Heart right ventricle (tissue), 16 donors: ENCODE measurements at regions not wholly inside any gene's neighbourhood (a gene's known extent, or its start where the extent isn't known, plus 50 kb on each side); places are given as distances from the start of the nearest gene placed in this dataset.
"Not testable (repeated sequence)": the region's sequence is repeated elsewhere in the genome, so short reads cannot be mapped to it uniquely, and the experiment has no call there.

Experiments used
- ATAC-seq, 8 donors: fragments of 200-7000 bp; cut with Tn5 transposase; one replicate each; pipeline ENCODE4 v1.9.1; 2020; ENCODE audit warnings: mild to moderate bottlenecking in 8 of 8, moderate library complexity in 8 of 8, moderate number of reproducible peaks in 1 of 8
- DNase-seq, 2 donors: peaks; one replicate each; pipeline ENCODE4 v3.0.0-alpha.2; 2020
- H3K27ac ChIP-seq, 10 donors: fragments of 200-600 bp; sonication (generic) in 2 of 10; one replicate each; pipeline versions ENCODE4 v1.5.0 to v1.8.0; 2020 to 2022; ENCODE audit warnings: mild to moderate bottlenecking in 3 of 10
- H3K27me3 ChIP-seq, 7 donors: fragments of 200-600 bp; one replicate each; pipeline ENCODE4 v1.8.0; 2021 to 2022; ENCODE audit warnings: mild to moderate bottlenecking in 2 of 7
- H3K36me3 ChIP-seq, 9 donors: fragments of 200-600 bp; sonication (generic) in 1 of 9; one replicate each; pipeline versions ENCODE4 v1.5.0 to v1.8.0; 2020 to 2022; ENCODE audit warnings: mild to moderate bottlenecking in 2 of 9
- H3K4me1 ChIP-seq, 9 donors: fragments of 200-600 bp; sonication (generic) in 1 of 9; one replicate each; pipeline versions ENCODE4 v1.5.0 to v1.8.0; 2020 to 2022; ENCODE audit warnings: mild to moderate bottlenecking in 4 of 9
- H3K4me3 ChIP-seq, 10 donors: fragments of 200-600 bp; sonication (generic) in 2 of 10; one replicate each; pipeline versions ENCODE4 v1.5.0 to v1.8.0; 2020 to 2022; ENCODE audit warnings: mild to moderate bottlenecking in 7 of 10, moderate library complexity in 2 of 10
- H3K9me3 ChIP-seq, 11 donors: fragments of 200-600 bp in 10 of 11; sonication (generic) in 2 of 11; one replicate each; pipeline versions ENCODE4 v1.5.0 to v1.8.0; 2013 to 2022; ENCODE audit warnings: mild to moderate bottlenecking in 2 of 11, control low read depth in 1 of 11, moderate library complexity in 1 of 11
- WGBS, 2 donors: extraction: QIAGEN DNeasy Blood & Tissue Kit; methylation state at CpG; one replicate each; pipeline ENCODE4 v1.1.7; 2013; ENCODE audit warnings: inconsistent platforms in 1 of 2; 5-methylcytosine and 5-hydroxymethylcytosine counted together
- intact Hi-C, 10 donors: fragments of 100-400 bp; cut with DNase I; formaldehyde crosslinking; loops; one replicate each; pipeline versions ENCODE4 v1.11.1 to v1.14.2; 2022
- TF ChIP-seq, protein P1 (sequence below), 9 donors: fragments of 200-600 bp; sonication (generic) in 2 of 9; IDR thresholded peaks; one replicate each; pipeline versions ENCODE4 v1.5.0 to v1.8.0; 2021 to 2022; ENCODE audit warnings: antibody characterized with exemption in 9 of 9, mild to moderate bottlenecking in 5 of 9, moderate library complexity in 1 of 9
- donor health status: Arrhythmogenic right ventricular cardiomyopathy.
- donor health status: ischemic (EF 13 %, LVEDD 7.1; RV severe dilation, severe dysfunction).
- donor health status: healthy with polysubstance abuse.
- donor health status: DM: no; HTN: yes; CAD: no.
- donor health status: DM: no; HTN: no; CAD: no.
- donor health status: ischemic (EF 25% LVEDD 6.9; RV normal size, moderate dysfunction).
- donor health status: ischemic (EF 25% LVEDD 5.7; RV mildly dilated, moderate dysfunction).
- donor health status: healthy.
- donor health status: DM: yes; HTN: yes; CAD: no.
- donor health status: Ischemic cardiomyopathy.
- donor health status: ischemic (EF 35%, LVEDD 5.7; RV mildly dilated, moderate dysfunction).
- donor health status: nonischemic (EF 11% LVEDD 7.7; RV severe dilation, severe dysfunction).
- donor health status: DM: yes; HTN: yes; CAD: no.
- donor health status: PGD.
- donor health status: ischemic (EF 29% LVEDD 5.4; RV normal size, mild dysfunction).
- donor health status: nonischemic (EF 23%, LVEDD 6.1; RV moderate dilation, normal function).

DNA sequence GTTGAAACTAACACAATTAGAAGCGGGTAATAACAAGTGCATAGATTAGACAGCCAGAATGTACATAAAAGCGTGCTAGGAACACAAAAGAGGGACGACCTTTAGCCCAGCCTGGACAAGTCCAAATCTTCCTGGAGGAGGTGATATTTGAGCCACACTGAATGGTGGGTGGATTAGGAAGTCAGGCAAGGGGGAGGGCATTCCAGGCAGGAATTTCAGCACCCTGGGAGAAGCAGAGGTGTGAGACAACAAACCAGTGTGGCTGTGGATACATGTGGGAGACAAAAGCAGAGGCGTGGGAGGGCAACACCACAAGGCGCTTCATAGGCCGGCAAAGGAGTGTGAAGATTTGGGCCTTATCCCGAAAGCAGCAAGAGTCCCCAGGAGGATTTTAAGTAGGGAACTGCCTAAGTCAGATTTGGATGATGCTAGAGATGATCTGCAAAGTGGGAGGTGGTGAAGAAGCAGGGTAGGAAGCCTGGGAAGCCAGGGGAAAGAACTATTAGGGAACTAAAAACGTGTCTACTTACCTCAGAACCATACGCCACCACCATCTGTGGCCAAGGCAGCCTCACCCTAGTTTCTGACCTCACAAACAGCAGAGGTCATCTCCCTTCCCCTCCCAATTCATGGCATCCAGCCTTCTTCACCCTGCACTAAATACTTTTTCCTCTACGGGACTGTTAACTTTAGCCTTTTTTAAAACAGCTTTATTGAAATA is 81.8 kb downstream of the GLUL start:
- DNase-seq (no peak), ATAC-seq (no peak)
- Histone ChIP-seq H3K27ac (no peak overlapping the region), H3K4me3 (no peak overlapping the region), H3K36me3 (no peaks in the 10 kb centered on the region), H3K9me3 (peaks cover 0 to 5% (median 0%) of the 10 kb centered on the region in 11 donors), H3K4me1 (peaks cover 0 to under 1% (median 0%) of the 10 kb centered on the region in 9 donors), H3K27me3 (no peaks in the 10 kb centered on the region)
- TF ChIP-seq, protein P1, sequence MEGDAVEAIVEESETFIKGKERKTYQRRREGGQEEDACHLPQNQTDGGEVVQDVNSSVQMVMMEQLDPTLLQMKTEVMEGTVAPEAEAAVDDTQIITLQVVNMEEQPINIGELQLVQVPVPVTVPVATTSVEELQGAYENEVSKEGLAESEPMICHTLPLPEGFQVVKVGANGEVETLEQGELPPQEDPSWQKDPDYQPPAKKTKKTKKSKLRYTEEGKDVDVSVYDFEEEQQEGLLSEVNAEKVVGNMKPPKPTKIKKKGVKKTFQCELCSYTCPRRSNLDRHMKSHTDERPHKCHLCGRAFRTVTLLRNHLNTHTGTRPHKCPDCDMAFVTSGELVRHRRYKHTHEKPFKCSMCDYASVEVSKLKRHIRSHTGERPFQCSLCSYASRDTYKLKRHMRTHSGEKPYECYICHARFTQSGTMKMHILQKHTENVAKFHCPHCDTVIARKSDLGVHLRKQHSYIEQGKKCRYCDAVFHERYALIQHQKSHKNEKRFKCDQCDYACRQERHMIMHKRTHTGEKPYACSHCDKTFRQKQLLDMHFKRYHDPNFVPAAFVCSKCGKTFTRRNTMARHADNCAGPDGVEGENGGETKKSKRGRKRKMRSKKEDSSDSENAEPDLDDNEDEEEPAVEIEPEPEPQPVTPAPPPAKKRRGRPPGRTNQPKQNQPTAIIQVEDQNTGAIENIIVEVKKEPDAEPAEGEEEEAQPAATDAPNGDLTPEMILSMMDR (IDR thresholded peaks at IDR 0.05): no peak
- 85% methylated on average over 10 of the region's 10 CpGs for WGBS, 2 donors
- intact Hi-C loops: loop anchor here in 4 of 10 donors (10.0 kb wide), 2 partner anchors 85 to 165 kb away; partner anchors contain the start of gene GLUL (in 3 of the 4)

DNA sequence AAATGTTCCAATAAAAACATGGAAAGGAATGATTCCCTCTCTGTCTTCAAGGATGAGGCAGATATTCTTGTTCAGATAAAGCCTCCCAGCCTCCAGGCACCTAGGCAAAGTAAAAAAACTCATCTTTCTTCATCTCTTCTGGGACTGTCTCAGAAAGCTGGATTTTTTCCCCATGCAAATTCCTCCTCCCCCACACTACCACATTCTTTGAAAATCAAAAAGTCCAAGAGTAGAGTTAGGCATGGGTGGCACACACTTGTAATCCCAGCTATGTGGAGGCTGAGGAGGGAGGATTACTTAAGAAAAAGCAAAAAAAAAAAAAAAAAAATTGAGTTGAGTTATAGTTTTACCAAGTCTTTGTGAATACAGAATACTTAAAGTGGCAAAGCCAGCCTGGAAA is 82.8 kb downstream of the GLUL start:
- intact Hi-C loops: loop anchor here in 3 of 10 donors (10.0 kb wide), 1 partner anchor 86 kb away; the partner anchor contains the start of gene GLUL (in 3 of the 3)
- ATAC-seq: no peak
- no peak overlapping the region for H3K27ac ChIP-seq
- H3K4me1 ChIP-seq: peaks cover 0 to 10% (median 0%) of the 10 kb centered on the region in 9 donors
- H3K27me3 ChIP-seq: no peaks in the 10 kb centered on the region
- H3K4me3 ChIP-seq: no peak overlapping the region
- TF ChIP-seq, protein P1 (IDR thresholded peaks at IDR 0.05): no peak
- DNase-seq: no peak
- H3K36me3 ChIP-seq: no peaks in the 10 kb centered on the region
- peaks cover 0 to 5% (median 0%) of the 10 kb centered on the region in 11 donors for H3K9me3 ChIP-seq

DNA sequence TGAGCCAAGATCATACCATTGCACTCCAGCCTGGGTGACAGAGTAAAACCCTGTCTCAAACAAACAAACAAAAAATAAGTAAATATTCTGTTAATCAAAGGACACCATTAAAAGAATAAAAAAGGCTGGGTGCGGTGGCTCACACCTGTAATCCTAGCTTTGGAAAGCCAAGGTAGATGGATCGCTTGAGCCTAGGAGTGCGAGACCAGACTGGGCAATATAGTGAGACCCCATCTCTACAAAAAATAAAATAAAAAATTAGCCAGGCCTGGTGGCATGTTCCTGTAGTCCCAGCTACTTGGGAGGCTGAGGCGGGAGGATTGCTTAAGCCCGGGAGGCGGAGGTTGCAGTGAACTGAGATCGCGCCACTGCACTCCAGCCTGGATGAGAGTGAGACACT is 84.1 kb downstream of the GLUL start:
- not testable (repeated sequence) for H3K9me3 ChIP-seq, H3K4me3 ChIP-seq, DNase-seq, ATAC-seq, H3K27ac ChIP-seq, H3K36me3 ChIP-seq, H3K27me3 ChIP-seq
- intact Hi-C loops: loop anchor here in 3 of 10 donors (10.0 kb wide), 1 partner anchor 87 kb away; the partner anchor contains the start of gene GLUL (in 3 of the 3)
- peaks cover 0 to 19% (median 0%) of the 10 kb centered on the region in 9 donors for H3K4me1 ChIP-seq
- 97 to 98% methylated on average over 8 of the region's 8 CpGs for WGBS, 2 donors

DNA sequence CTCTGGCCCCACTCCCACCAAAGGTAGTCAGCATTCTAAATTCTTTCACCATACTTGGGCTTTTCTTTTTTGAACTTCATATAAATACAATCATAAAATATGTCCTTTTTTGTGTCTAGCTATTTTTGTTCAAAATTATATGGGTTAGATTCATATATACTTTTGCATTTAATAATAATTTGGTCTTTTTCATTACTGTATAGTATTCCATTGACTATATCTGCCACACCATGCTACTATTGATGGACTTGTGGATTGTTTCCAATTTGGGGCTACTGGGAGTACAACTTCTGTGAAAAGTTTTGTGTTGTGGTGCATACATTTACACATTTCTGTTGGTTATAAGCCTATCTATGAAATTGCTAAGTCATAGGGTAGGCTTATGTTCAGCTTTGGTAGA is 85.7 kb downstream of the GLUL start:
- no peaks in the 10 kb centered on the region for H3K27me3 ChIP-seq
- no peak overlapping the region for H3K27ac ChIP-seq
- TF ChIP-seq, protein P1 (IDR thresholded peaks at IDR 0.05): no peak
- no peak overlapping the region for H3K4me3 ChIP-seq
- peaks cover 0 to 5% (median 0%) of the 10 kb centered on the region in 11 donors for H3K9me3 ChIP-seq
- H3K4me1 ChIP-seq: peaks cover 0 to 34% (median 0%) of the 10 kb centered on the region in 9 donors
- intact Hi-C loops: loop anchor here in 3 of 10 donors (10.0 kb wide), 1 partner anchor 89 kb away; the partner anchor contains the start of gene GLUL (in 3 of the 3)
- no peak for ATAC-seq
- no peaks in the 10 kb centered on the region for H3K36me3 ChIP-seq
- DNase-seq: no peak

DNA sequence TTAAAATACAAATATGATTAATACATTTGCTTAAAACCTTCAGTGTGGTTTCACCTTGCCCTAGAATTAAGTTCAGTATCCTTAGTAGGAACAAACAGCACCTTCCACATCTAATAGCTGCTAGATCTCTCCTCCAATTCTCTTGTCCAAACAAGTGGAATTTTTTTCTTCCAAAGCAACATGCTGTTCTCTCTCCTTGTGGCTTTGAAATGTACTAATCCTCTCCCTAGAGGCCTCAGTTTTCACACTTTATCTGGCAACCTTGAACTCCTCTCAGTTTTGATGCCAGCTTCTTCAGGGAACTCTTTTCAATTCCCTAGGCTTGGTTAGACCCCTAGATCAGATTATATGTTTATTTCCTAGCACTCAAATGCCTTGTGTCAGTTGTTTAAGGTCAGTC is 87.0 kb downstream of the GLUL start:
- no peak for DNase-seq

More for the DNA sequence above, 87.0 kb downstream of the GLUL start:
- Histone ChIP-seq H3K4me1 (peaks cover 0 to 40% (median 4%) of the 10 kb centered on the region in 9 donors), H3K4me3 (no peak overlapping the region), H3K9me3 (peaks cover 0 to 5% (median 0%) of the 10 kb centered on the region in 11 donors), H3K27ac (peak overlapping the region in 2 of 10 donors; percentile 7 to 61), H3K36me3 (no peaks in the 10 kb centered on the region), H3K27me3 (no peaks in the 10 kb centered on the region)
- TF ChIP-seq, protein P1 (IDR thresholded peaks at IDR 0.05): no peak
- intact Hi-C loops: loop anchor here in 6 of 10 donors (5.0 to 10.0 kb wide), 4 partner anchors 88 to 162 kb away; partner anchors contain the start of gene GLUL (in 4 of the 6)
- peak in 1 of 8 donors; percentile 20 for ATAC-seq
